ENCODE measurements at regions not wholly inside any gene's neighbourhood (a gene's known extent, or its start where the extent isn't known, plus 50 kb on each side); places are given as distances from the start of the nearest gene placed in this dataset.
A peak's percentile ranks its signal among the peaks of the same experiment; 100 is the strongest.

DNA sequence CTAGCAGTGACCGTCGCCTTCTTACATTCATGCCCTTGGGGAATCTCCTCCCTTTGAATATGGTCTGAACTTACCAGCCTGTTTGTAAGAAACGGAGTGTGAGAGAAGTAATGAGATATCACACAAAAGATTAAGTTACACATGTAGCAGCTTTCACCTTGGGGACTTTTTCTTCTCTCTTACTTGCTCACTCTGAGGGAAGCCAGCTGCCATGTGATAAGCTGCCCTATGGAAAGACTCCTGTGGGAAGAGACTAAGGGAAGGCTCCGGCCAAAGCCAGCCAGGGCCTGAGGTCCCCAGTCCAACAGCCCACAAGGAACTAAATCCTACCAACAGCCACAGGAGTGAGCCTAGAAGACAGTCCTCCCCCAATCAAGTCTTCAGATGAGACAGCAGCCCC is 190.4 kb upstream of the TSC22D2 start:
- TF ChIP-seq POLR2A (IDR thresholded peaks at IDR 0.05; ENCODE audit: extremely low read depth, insufficient read length) (no peak), MYC (IDR thresholded peaks at IDR 0.05; ENCODE audit: low read depth, low read length) (no peak), MAX (IDR thresholded peaks at IDR 0.05; ENCODE audit: low read depth, low read length) (no peak)
- TF ChIP-seq, protein P1, sequence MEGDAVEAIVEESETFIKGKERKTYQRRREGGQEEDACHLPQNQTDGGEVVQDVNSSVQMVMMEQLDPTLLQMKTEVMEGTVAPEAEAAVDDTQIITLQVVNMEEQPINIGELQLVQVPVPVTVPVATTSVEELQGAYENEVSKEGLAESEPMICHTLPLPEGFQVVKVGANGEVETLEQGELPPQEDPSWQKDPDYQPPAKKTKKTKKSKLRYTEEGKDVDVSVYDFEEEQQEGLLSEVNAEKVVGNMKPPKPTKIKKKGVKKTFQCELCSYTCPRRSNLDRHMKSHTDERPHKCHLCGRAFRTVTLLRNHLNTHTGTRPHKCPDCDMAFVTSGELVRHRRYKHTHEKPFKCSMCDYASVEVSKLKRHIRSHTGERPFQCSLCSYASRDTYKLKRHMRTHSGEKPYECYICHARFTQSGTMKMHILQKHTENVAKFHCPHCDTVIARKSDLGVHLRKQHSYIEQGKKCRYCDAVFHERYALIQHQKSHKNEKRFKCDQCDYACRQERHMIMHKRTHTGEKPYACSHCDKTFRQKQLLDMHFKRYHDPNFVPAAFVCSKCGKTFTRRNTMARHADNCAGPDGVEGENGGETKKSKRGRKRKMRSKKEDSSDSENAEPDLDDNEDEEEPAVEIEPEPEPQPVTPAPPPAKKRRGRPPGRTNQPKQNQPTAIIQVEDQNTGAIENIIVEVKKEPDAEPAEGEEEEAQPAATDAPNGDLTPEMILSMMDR (IDR thresholded peaks at IDR 0.05; ENCODE audit: low read depth, low read length) = no peak
- no peak overlapping the region for H3K4me3 ChIP-seq (ENCODE audit: low read depth, low read length)
- no peak for DNase-seq (ENCODE audit: low read depth)

GRCh38 chr3:150216866-150217600 is 191.1 kb upstream of the TSC22D2 start:
- no peak overlapping the region for H3K4me3 ChIP-seq (ENCODE audit: low read depth, low read length)
- no peak for DNase-seq (ENCODE audit: low read depth)
- no peak for TF ChIP-seq POLR2A (IDR thresholded peaks at IDR 0.05; ENCODE audit: extremely low read depth, insufficient read length)
- TF ChIP-seq MYC (IDR thresholded peaks at IDR 0.05; ENCODE audit: low read depth, low read length) = no peak
- TF ChIP-seq, protein P1 (IDR thresholded peaks at IDR 0.05; ENCODE audit: low read depth, low read length) = no peak
- TF ChIP-seq MAX (IDR thresholded peaks at IDR 0.05; ENCODE audit: low read depth, low read length) = no peak

DNA sequence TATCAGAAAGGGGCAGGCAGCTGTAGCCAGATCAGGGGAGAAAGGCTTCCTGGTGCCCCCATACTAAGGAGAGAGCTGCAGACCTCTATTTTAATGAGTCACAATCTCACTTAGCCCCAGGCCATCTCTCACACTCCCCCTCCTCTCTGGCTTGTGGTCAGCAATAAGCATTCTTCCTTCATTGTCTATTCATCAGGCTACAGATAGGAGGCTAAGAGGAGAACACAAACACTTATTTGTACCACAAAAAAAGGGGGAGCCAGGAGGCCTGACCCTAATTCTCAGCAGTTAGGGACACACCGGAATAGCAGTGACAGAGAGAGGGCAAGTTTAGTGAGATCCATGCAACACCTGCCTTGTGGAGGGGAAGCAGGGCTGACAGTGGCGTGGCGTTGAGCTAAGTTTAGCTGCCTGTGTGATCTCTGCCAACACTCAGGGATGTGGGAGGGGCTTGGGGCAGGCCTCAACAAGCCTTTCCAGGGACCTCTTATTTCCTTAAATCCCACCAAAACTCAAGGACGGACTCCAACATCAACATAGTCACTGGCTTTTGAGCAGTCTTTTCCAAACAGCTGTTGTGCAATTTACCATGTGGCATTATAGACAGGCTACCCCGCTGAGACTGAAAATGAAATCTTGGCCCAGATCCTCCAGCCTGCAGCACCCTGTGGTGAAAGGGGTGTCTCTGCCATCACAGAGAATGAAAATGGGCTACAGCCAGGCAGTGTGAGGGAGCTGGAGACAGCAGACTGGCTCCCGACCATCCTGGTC is 191.9 kb upstream of the TSC22D2 start:
- DNase-seq (ENCODE audit: low read depth) = peak; percentile 50
- H3K4me3 ChIP-seq (ENCODE audit: low read depth, low read length) = no peak overlapping the region
- TF ChIP-seq MYC (IDR thresholded peaks at IDR 0.05; ENCODE audit: low read depth, low read length) (peak; percentile 68), POLR2A (IDR thresholded peaks at IDR 0.05; ENCODE audit: extremely low read depth, insufficient read length) (no peak), MAX (IDR thresholded peaks at IDR 0.05; ENCODE audit: low read depth, low read length) (peak; percentile 75)

DNA sequence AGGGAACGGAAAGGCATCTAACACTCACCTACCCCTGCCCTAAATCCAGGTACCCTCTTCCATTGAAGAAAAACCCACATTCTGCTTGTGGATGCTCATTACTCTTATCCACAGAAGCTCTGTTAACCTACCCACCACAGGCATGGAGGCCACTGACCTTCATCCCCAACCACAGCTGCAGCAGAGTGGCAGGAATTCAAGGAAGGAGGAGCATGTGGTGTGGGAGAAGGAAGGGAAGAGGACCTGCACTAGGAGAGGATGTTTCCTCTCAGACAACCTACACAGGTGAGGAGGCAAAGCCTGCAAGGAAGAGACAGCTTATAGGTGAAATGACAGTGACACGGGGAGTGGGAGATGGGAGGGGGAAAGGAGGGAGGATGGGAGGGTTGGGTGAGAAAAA is 192.5 kb upstream of the TSC22D2 start:
- TF ChIP-seq MAX (IDR thresholded peaks at IDR 0.05; ENCODE audit: low read depth, low read length) (no peak), MYC (IDR thresholded peaks at IDR 0.05; ENCODE audit: low read depth, low read length) (no peak), POLR2A (IDR thresholded peaks at IDR 0.05; ENCODE audit: extremely low read depth, insufficient read length) (no peak)
- TF ChIP-seq, protein P1 (IDR thresholded peaks at IDR 0.05; ENCODE audit: low read depth, low read length) = no peak
- H3K4me3 ChIP-seq (ENCODE audit: low read depth, low read length) = no peak overlapping the region
- no peak for DNase-seq (ENCODE audit: low read depth)

- no peak for DNase-seq (ENCODE audit: low read depth)
- no peak for TF ChIP-seq POLR2A (IDR thresholded peaks at IDR 0.05; ENCODE audit: extremely low read depth, insufficient read length)
- no peak for TF ChIP-seq MAX (IDR thresholded peaks at IDR 0.05; ENCODE audit: low read depth, low read length)
- no peak for TF ChIP-seq MYC (IDR thresholded peaks at IDR 0.05; ENCODE audit: low read depth, low read length)
- TF ChIP-seq, protein P1 (IDR thresholded peaks at IDR 0.05; ENCODE audit: low read depth, low read length) = no peak
- H3K4me3 ChIP-seq (ENCODE audit: low read depth, low read length) = no peak overlapping the region
Measured at GRCh38 chr3:150213577-150213976, 194.5 kb upstream of the TSC22D2 start.

Data from NB4 (cell line).